GM12878 (cell line): ENCODE measurements at regions not wholly inside any gene's neighbourhood (a gene's known extent, or its start where the extent isn't known, plus 50 kb on each side); places are given as distances from the start of the nearest gene placed in this dataset.
A peak's percentile ranks its signal among the peaks of the same experiment; 100 is the strongest.

Source experiments
- ATAC-seq: fragments of 200-7000 bp; cut with Tn5 transposase; 3 replicates; pipeline ENCODE4 v1.9.1; 2020; ENCODE audit warnings: mild to moderate bottlenecking, moderate library complexity
- BruUV-seq: library from RNA; stranded (reverse); fragments of 400-500 nt; replicated peaks from 2 replicates; lab custom pipeline; 2021; lab: Mats Ljungman, UMichigan
- CTCF ChIA-PET: fragments of 300-600 bp; sonication (Branson Sonifier 250); formaldehyde crosslinking; extraction: SDS; loops from one replicate; lab custom pipeline; 2021; ENCODE audit warnings: inconsistent platforms; lab: Yijun Ruan, JAX
- POLR2A ChIA-PET: fragments of 350-600 bp; formaldehyde crosslinking; extraction: SDS; loops from one replicate; lab custom pipeline; 2021; ENCODE audit warnings: inconsistent platforms; lab: Charles Lee
- RAD21 ChIA-PET: fragments of 300-600 bp; sonication (Branson Sonifier 250); formaldehyde crosslinking; loops from one replicate; lab custom pipeline; 2023; ENCODE audit warnings: antibody characterized with exemption; ENCODE audit not compliant: unreplicated experiment; lab: Charles Lee
- SMC1A ChIA-PET: fragments of 300-600 bp; sonication (Branson Sonifier 250); formaldehyde crosslinking; loops from one replicate; lab custom pipeline; 2023; ENCODE audit not compliant: unreplicated experiment, uncharacterized antibody; lab: Charles Lee
- DNase-seq: peaks from one replicate; pipeline ENCODE4 v3.0.0-alpha.2; 2011; ENCODE audit warnings: low read depth, low spot score
- FAIRE-seq: peaks from 3 replicates; lab custom pipeline; 2011; peaks lifted over from hg19 to GRCh38; lab: Jason Lieb, UNC
- H2AFZ ChIP-seq: 2 replicates; pipeline ENCODE4 v1.6.0; 2011; ENCODE audit warnings: low read depth, low read length, control low read depth; ENCODE audit not compliant: control insufficient read depth
- H3K27ac ChIP-seq: 2 replicates; pipeline ENCODE4 v1.5.1; 2011; ENCODE audit warnings: control low read depth; ENCODE audit not compliant: control insufficient read depth, insufficient read depth
- H3K27me3 ChIP-seq, 2 experiments: replicated peaks in 1 of 2; 2 replicates each; pipeline versions ENCODE4 v1.6.0 to v1.6.1; 2011; ENCODE audit warnings: low read length in 1 of 2; ENCODE audit not compliant: control insufficient read depth in 2 of 2, insufficient read depth in 2 of 2
- H3K36me3 ChIP-seq, 2 experiments: 2 replicates each; pipeline ENCODE4 v1.5.1; 2011; ENCODE audit warnings: low read length in 1 of 2; ENCODE audit not compliant: control insufficient read depth in 2 of 2, insufficient read depth in 2 of 2
- H3K4me1 ChIP-seq: 2 replicates; pipeline ENCODE4 v1.6.1; 2011; ENCODE audit warnings: mild to moderate bottlenecking, low read length, moderate library complexity, mixed read lengths; ENCODE audit not compliant: control insufficient read depth, insufficient read depth
- H3K4me2 ChIP-seq: 2 replicates; pipeline ENCODE4 v1.6.0; 2011; ENCODE audit warnings: control low read depth; ENCODE audit not compliant: control insufficient read depth, insufficient read depth
- H3K4me3 ChIP-seq: fragments of 200-600 bp; sonication (generic); 2 replicates; pipeline ENCODE4 v1.5.1; 2016
- H3K79me2 ChIP-seq: 2 replicates; pipeline ENCODE4 v1.6.0; 2011; ENCODE audit warnings: low read length; ENCODE audit not compliant: control insufficient read depth, insufficient read depth
- H3K9ac ChIP-seq: 2 replicates; pipeline ENCODE4 v1.8.0; 2011; ENCODE audit warnings: low read length, control low read depth, mixed read lengths; ENCODE audit not compliant: control insufficient read depth, insufficient read depth
- H3K9me3 ChIP-seq: replicated peaks from 3 replicates; pipeline ENCODE4 v1.5.1; 2011; ENCODE audit warnings: mild to moderate bottlenecking, low read length; ENCODE audit not compliant: control insufficient read depth, insufficient read depth
- H4K20me1 ChIP-seq: 2 replicates; pipeline ENCODE4 v1.6.0; 2011; ENCODE audit not compliant: control insufficient read depth, insufficient read depth
- BHLHE40 ChIP-seq, 2 experiments: fragments of 450-650 bp in 1 of 2; IDR thresholded peaks; 2 replicates each; pipeline ENCODE4 v1.6.1; 2011 to 2017; ENCODE audit warnings: low read depth in 2 of 2, borderline replicate concordance in 1 of 2, improper control_type of control experiment in 1 of 2, low read length in 1 of 2, mild to moderate bottlenecking in 1 of 2
- CHD2 ChIP-seq: IDR thresholded peaks from 2 replicates; pipeline ENCODE4 v1.6.1; 2011; ENCODE audit warnings: low read depth, low read length, improper control_type of control experiment, borderline replicate concordance
- GATAD2B ChIP-seq: fragments of 450-650 bp; conservative IDR thresholded peaks from 2 replicates; pipeline ENCODE4 v1.6.1; 2017; ENCODE audit warnings: low read depth, mild to moderate bottlenecking, moderate library complexity
- HDAC6 ChIP-seq: fragments of 200-600 bp; sonication (generic); IDR thresholded peaks from one replicate; pipeline ENCODE4 v1.8.0; 2017; ENCODE audit warnings: antibody characterized with exemption; ENCODE audit not compliant: unreplicated experiment
- LARP7 ChIP-seq: fragments of 450-650 bp; IDR thresholded peaks from 2 replicates; pipeline ENCODE4 v1.6.1; 2017; ENCODE audit warnings: mild to moderate bottlenecking
- NKRF ChIP-seq: fragments of 450-650 bp; conservative IDR thresholded peaks from 2 replicates; pipeline ENCODE4 v1.6.1; 2017; ENCODE audit warnings: mild to moderate bottlenecking, moderate library complexity
- PAX5 ChIP-seq: IDR thresholded peaks from 2 replicates; pipeline ENCODE4 v1.6.1; 2011; ENCODE audit warnings: low read depth, low read length, borderline replicate concordance
- POLR2AphosphoS5 ChIP-seq: IDR thresholded peaks from 2 replicates; pipeline ENCODE4 v1.6.1; 2011; ENCODE audit warnings: mild to moderate bottlenecking, low read length, inconsistent platforms
- RUNX3 ChIP-seq: IDR thresholded peaks from 2 replicates; pipeline ENCODE4 v1.6.1; 2012; ENCODE audit warnings: low read length, inconsistent platforms
- SMARCA5 ChIP-seq: fragments of 450-650 bp; IDR thresholded peaks from 2 replicates; pipeline ENCODE4 v1.6.1; 2017; ENCODE audit warnings: mild to moderate bottlenecking
- TBL1XR1 ChIP-seq: IDR thresholded peaks from 2 replicates; pipeline ENCODE4 v1.6.1; 2012; ENCODE audit warnings: low read depth, low read length, improper control_type of control experiment
- TCF7 ChIP-seq: IDR thresholded peaks from 2 replicates; pipeline ENCODE4 v1.6.1; 2014; ENCODE audit warnings: antibody characterized with exemption, borderline replicate concordance
- YY1 ChIP-seq: IDR thresholded peaks from 2 replicates; pipeline ENCODE4 v1.6.1; 2011; ENCODE audit warnings: low read depth, mild to moderate bottlenecking, low read length
- WGBS: methylation state at CpG from one replicate; pipeline ENCODE4 v1.1.6; 2016; ENCODE audit warnings: low lambda C conversion rate; ENCODE audit not compliant: insufficient replicate concordance, insufficient coverage; ENCODE audit errors: missing lambda C conversion rate; 5-methylcytosine and 5-hydroxymethylcytosine counted together
- in situ Hi-C: fragments of 300-500 bp; cut with MboI; formaldehyde crosslinking; loops from 9 replicates; pipeline ENCODE4 v1.14.3; 2018; ENCODE audit warnings: mixed read lengths
- intact Hi-C: fragments of 100-400 bp; cut with micrococcal nuclease; formaldehyde crosslinking; loops from one replicate; pipeline ENCODE4 v1.14.2; 2022; ENCODE audit not compliant: unreplicated experiment
- TF ChIP-seq, protein P1 (sequence below): fragments of 450-650 bp; IDR thresholded peaks from 2 replicates; pipeline ENCODE4 v1.6.1; 2017; ENCODE audit warnings: mild to moderate bottlenecking
- TF ChIP-seq, protein P2 (sequence below): fragments of 450-650 bp; IDR thresholded peaks from 2 replicates; pipeline ENCODE4 v1.6.1; 2017; ENCODE audit warnings: mild to moderate bottlenecking, moderate library complexity

- in situ Hi-C loops (no loop called here), intact Hi-C loops (loop anchor here (5.0 kb wide), 1 partner anchor 56 kb away; the partner anchor contains the start of gene GPR157)
- peak; percentile 47 for TF ChIP-seq HDAC6
- TF ChIP-seq YY1, result peak; percentile 32; the same call in 1 of the 2 replicates
- TF ChIP-seq POLR2AphosphoS5, result 0 out of 2 replicates have a peak, but pooled peaks have one; percentile 15
- TF ChIP-seq PAX5, result 0 out of 2 replicates have a peak, but pooled peaks have one; percentile 9
- TF ChIP-seq TCF7, result no peak
- TF ChIP-seq RUNX3, result no peak
- TF ChIP-seq CHD2, result 0 out of 2 replicates have a peak, but pooled peaks have one; percentile 48
- no peak for TF ChIP-seq TBL1XR1
- TF ChIP-seq NKRF, result peak; percentile 48; the same call in 1 of the 2 replicates
- peak; percentile 14 for TF ChIP-seq GATAD2B
- TF ChIP-seq SMARCA5, result peak; percentile 42; the same call in 1 of the 2 replicates
- TF ChIP-seq, protein P1, sequence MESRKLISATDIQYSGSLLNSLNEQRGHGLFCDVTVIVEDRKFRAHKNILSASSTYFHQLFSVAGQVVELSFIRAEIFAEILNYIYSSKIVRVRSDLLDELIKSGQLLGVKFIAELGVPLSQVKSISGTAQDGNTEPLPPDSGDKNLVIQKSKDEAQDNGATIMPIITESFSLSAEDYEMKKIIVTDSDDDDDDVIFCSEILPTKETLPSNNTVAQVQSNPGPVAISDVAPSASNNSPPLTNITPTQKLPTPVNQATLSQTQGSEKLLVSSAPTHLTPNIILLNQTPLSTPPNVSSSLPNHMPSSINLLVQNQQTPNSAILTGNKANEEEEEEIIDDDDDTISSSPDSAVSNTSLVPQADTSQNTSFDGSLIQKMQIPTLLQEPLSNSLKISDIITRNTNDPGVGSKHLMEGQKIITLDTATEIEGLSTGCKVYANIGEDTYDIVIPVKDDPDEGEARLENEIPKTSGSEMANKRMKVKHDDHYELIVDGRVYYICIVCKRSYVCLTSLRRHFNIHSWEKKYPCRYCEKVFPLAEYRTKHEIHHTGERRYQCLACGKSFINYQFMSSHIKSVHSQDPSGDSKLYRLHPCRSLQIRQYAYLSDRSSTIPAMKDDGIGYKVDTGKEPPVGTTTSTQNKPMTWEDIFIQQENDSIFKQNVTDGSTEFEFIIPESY, result no peak
- peak in 1 of 2 experiments; percentile 77; a peak in 2 of 4 replicates for TF ChIP-seq BHLHE40 (IDR thresholded peaks at IDR 0.05; ENCODE audit: borderline replicate concordance in 1 of 2, low read depth in 2 of 2, low read length in 1 of 2)
- TF ChIP-seq LARP7, result 0 out of 2 replicates have a peak, but pooled peaks have one; percentile 45
- TF ChIP-seq, protein P2, sequence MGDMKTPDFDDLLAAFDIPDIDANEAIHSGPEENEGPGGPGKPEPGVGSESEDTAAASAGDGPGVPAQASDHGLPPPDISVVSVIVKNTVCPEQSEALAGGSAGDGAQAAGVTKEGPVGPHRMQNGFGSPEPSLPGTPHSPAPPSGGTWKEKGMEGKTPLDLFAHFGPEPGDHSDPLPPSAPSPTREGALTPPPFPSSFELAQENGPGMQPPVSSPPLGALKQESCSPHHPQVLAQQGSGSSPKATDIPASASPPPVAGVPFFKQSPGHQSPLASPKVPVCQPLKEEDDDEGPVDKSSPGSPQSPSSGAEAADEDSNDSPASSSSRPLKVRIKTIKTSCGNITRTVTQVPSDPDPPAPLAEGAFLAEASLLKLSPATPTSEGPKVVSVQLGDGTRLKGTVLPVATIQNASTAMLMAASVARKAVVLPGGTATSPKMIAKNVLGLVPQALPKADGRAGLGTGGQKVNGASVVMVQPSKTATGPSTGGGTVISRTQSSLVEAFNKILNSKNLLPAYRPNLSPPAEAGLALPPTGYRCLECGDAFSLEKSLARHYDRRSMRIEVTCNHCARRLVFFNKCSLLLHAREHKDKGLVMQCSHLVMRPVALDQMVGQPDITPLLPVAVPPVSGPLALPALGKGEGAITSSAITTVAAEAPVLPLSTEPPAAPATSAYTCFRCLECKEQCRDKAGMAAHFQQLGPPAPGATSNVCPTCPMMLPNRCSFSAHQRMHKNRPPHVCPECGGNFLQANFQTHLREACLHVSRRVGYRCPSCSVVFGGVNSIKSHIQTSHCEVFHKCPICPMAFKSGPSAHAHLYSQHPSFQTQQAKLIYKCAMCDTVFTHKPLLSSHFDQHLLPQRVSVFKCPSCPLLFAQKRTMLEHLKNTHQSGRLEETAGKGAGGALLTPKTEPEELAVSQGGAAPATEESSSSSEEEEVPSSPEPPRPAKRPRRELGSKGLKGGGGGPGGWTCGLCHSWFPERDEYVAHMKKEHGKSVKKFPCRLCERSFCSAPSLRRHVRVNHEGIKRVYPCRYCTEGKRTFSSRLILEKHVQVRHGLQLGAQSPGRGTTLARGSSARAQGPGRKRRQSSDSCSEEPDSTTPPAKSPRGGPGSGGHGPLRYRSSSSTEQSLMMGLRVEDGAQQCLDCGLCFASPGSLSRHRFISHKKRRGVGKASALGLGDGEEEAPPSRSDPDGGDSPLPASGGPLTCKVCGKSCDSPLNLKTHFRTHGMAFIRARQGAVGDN, result peak; percentile 72
- peaks cover 21% of the 10 kb centered on the region for H3K4me1 ChIP-seq
- H3K4me2 ChIP-seq, result peak overlapping the region; percentile 44
- peak overlapping the region; percentile 84 for H3K27ac ChIP-seq
- H3K27me3 ChIP-seq, result no peaks in the 10 kb centered on the region
- H3K9ac ChIP-seq, result peak overlapping the region; percentile 90
- RAD21 ChIA-PET, result interaction anchor here (0.5 to 1.0 kb wide), 2 partner anchors 40 to 61 kb away, joined by 3 read pairs; no protein-coding TSS in a partner anchor
- WGBS, result 7% methylated on average over 33 of the region's 47 CpGs
- peak overlapping the region; percentile 90 for H3K4me3 ChIP-seq
- DNase-seq, result no peak
- peaks cover 0 to 3% of the 10 kb centered on the region in 2 experiments; a peak in 2 of 4 replicates for H3K36me3 ChIP-seq
- BruUV-seq, result no TSS peak
- peak overlapping the region; percentile 83; the same call in 1 of the 2 replicates for H2AFZ ChIP-seq
- POLR2A ChIA-PET, result interaction anchor here (0.9 kb wide), 1 partner anchor 11 kb away, joined by 5 read pairs; no protein-coding TSS in a partner anchor
- peaks cover 60% of the 10 kb centered on the region for H3K79me2 ChIP-seq
- H4K20me1 ChIP-seq, result no peaks in the 10 kb centered on the region; the same call in 1 of the 2 replicates
- CTCF ChIA-PET, result interaction anchor here (0.6 to 1.8 kb wide), 2 partner anchors 41 to 65 kb away, joined by 3 to 5 read pairs; no protein-coding TSS in a partner anchor
- SMC1A ChIA-PET, result interaction anchor here (0.6 to 2.0 kb wide), 2 partner anchors 18 to 431 kb away, joined by 3 to 7 read pairs; no protein-coding TSS in a partner anchor
- no peaks in the 10 kb centered on the region for H3K9me3 ChIP-seq
- peak; percentile 28 for ATAC-seq
- no peak for FAIRE-seq
These were observed 51.8 kb upstream of the H6PD start for GRCh38 chr1:9182784-9183257.
